ENCODE measurements at regions not wholly inside any gene's neighbourhood (a gene's known extent, or its start where the extent isn't known, plus 50 kb on each side); places are given as distances from the start of the nearest gene placed in this dataset.

GRCh38 chr12:67099858-67100257 lies 169.3 kb upstream of the CAND1 start:
- TF ChIP-seq POLR2AphosphoS5 (IDR thresholded peaks at IDR 0.05; ENCODE audit: borderline replicate concordance, low read depth, low read length) (no peak), EZH2 (IDR thresholded peaks at IDR 0.05) (no peak)

All from SK-N-MC (cell line).